ENCODE measurements at regions not wholly inside any gene's neighbourhood (a gene's known extent, or its start where the extent isn't known, plus 50 kb on each side); places are given as distances from the start of the nearest gene placed in this dataset.

- TF ChIP-seq EP300 (IDR thresholded peaks at IDR 0.05) = no peak
- TF ChIP-seq, protein P1, sequence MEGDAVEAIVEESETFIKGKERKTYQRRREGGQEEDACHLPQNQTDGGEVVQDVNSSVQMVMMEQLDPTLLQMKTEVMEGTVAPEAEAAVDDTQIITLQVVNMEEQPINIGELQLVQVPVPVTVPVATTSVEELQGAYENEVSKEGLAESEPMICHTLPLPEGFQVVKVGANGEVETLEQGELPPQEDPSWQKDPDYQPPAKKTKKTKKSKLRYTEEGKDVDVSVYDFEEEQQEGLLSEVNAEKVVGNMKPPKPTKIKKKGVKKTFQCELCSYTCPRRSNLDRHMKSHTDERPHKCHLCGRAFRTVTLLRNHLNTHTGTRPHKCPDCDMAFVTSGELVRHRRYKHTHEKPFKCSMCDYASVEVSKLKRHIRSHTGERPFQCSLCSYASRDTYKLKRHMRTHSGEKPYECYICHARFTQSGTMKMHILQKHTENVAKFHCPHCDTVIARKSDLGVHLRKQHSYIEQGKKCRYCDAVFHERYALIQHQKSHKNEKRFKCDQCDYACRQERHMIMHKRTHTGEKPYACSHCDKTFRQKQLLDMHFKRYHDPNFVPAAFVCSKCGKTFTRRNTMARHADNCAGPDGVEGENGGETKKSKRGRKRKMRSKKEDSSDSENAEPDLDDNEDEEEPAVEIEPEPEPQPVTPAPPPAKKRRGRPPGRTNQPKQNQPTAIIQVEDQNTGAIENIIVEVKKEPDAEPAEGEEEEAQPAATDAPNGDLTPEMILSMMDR (IDR thresholded peaks at IDR 0.05) = no peak
- no peak for TF ChIP-seq POLR2A (IDR thresholded peaks at IDR 0.05)
- TF ChIP-seq POLR2AphosphoS5 (IDR thresholded peaks at IDR 0.05) = no peak
- Histone ChIP-seq H3K27me3 (no peaks in the 10 kb centered on the region), H3K27ac (no peak overlapping the region), H3K4me3 (no peak overlapping the region), H3K4me1 (no peaks in the 10 kb centered on the region), H3K36me3 (no peaks in the 10 kb centered on the region), H3K9me3 (peaks cover 0 to 12% (median 0%) of the 10 kb centered on the region in 3 donors)
- ATAC-seq = no peak
- 31 to 34% methylated on average over 2 of the region's 2 CpGs for WGBS, 2 donors (ENCODE audit: low coverage in 1 of 2)
Observed at GRCh38 chr5:101515721-101516120, 612.6 kb upstream of the ST8SIA4 start.

GRCh38 chr5:101505891-101506570, 602.9 kb upstream of the ST8SIA4 start:
- peaks cover 0 to 38% (median 0%) of the 10 kb centered on the region in 3 donors for H3K9me3 ChIP-seq
- ATAC-seq = no peak
- H3K4me3 ChIP-seq = no peak overlapping the region
- 78% methylated on average over 4 of the region's 25 CpGs; no CpG with 5 or more reads in 1 of the 2 donors for whole genome bisulfite sequencing, 2 donors (ENCODE audit: low coverage in 1 of 2)
- no peaks in the 10 kb centered on the region for H3K27me3 ChIP-seq
- no peaks in the 10 kb centered on the region for H3K4me1 ChIP-seq
- no peak overlapping the region for H3K27ac ChIP-seq
- TF ChIP-seq POLR2A (IDR thresholded peaks at IDR 0.05) = no peak
- TF ChIP-seq, protein P1 (IDR thresholded peaks at IDR 0.05) = no peak
- no peaks in the 10 kb centered on the region for H3K36me3 ChIP-seq

GRCh38 chr5:101482931-101483330, 579.8 kb upstream of the ST8SIA4 start:
- no peak for TF ChIP-seq EP300 (IDR thresholded peaks at IDR 0.05)
- no peak for TF ChIP-seq POLR2AphosphoS5 (IDR thresholded peaks at IDR 0.05)
- no peak for TF ChIP-seq POLR2A (IDR thresholded peaks at IDR 0.05)
- TF ChIP-seq, protein P1 (IDR thresholded peaks at IDR 0.05) = no peak
- H3K4me3 ChIP-seq = no peak overlapping the region
- no peak for ATAC-seq
- H3K27ac ChIP-seq = no peak overlapping the region
- H3K9me3 ChIP-seq = no peaks in the 10 kb centered on the region
- H3K36me3 ChIP-seq = no peaks in the 10 kb centered on the region
- 25 to 60% methylated on average over 1 to 2 of the region's 3 CpGs for WGBS, 2 donors (ENCODE audit: low coverage in 1 of 2)
- no peaks in the 10 kb centered on the region for H3K27me3 ChIP-seq
- H3K4me1 ChIP-seq = no peaks in the 10 kb centered on the region

DNA sequence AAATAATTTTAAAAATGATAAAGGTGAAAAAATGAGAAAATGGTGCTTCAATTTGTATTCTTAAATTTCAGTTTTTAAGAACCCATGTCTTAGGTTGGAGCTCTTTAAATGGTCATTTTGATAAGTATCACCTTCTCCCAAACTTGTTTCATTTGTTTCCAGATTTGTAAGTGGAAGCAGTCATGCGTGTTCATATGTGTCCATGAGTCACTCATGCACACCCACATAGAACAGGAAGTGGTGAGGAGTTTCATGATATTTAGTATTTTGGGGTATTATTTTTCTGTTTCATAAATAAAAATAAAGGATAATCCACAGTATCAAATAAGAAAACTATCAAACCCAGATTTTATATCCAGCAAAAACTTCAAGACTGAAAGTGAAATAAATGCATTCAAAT, 570.4 kb upstream of the ST8SIA4 start:
- TF ChIP-seq EP300 (IDR thresholded peaks at IDR 0.05) (no peak), POLR2A (IDR thresholded peaks at IDR 0.05) (no peak), POLR2AphosphoS5 (IDR thresholded peaks at IDR 0.05) (no peak)
- TF ChIP-seq, protein P1 (IDR thresholded peaks at IDR 0.05) = no peak
- H3K27ac ChIP-seq = no peak overlapping the region
- H3K4me1 ChIP-seq = no peaks in the 10 kb centered on the region
- no peak for ATAC-seq
- H3K4me3 ChIP-seq = no peak overlapping the region
- no peaks in the 10 kb centered on the region for H3K27me3 ChIP-seq
- no peaks in the 10 kb centered on the region for H3K9me3 ChIP-seq
- 38 to 81% methylated on average over 1 of the region's 1 CpG for WGBS, 2 donors (ENCODE audit: low coverage in 1 of 2)
- no peaks in the 10 kb centered on the region for H3K36me3 ChIP-seq

DNA sequence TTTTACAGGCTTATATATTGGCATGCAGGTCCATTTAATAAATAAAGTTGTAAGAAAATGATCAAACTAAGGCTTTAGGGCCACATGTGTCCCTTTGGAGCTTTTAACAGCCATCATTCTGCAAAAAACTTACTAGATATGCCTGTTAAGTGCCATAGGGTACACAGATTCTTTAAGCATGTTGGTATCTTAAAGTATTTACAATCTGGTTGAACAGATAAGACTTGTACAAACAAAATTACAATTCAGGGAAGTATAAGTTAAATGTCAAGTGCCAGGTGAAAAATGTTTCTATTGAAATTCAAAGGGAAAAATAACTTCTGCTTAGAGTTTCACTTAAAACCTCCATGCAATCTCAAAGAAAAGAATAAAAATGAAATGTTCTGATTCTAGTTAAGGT, 558.4 kb upstream of the ST8SIA4 start:
- no peak for ATAC-seq
- Histone ChIP-seq H3K36me3 (no peaks in the 10 kb centered on the region), H3K4me1 (no peaks in the 10 kb centered on the region), H3K4me3 (no peak overlapping the region), H3K27me3 (no peaks in the 10 kb centered on the region), H3K9me3 (no peaks in the 10 kb centered on the region), H3K27ac (no peak overlapping the region)
- no peak for TF ChIP-seq POLR2A (IDR thresholded peaks at IDR 0.05)
- no peak for TF ChIP-seq POLR2AphosphoS5 (IDR thresholded peaks at IDR 0.05)
- TF ChIP-seq, protein P1 (IDR thresholded peaks at IDR 0.05) = no peak
- no peak for TF ChIP-seq EP300 (IDR thresholded peaks at IDR 0.05)
